ENCODE measurements at regions not wholly inside any gene's neighbourhood (a gene's known extent, or its start where the extent isn't known, plus 50 kb on each side); places are given as distances from the start of the nearest gene placed in this dataset.

DNA sequence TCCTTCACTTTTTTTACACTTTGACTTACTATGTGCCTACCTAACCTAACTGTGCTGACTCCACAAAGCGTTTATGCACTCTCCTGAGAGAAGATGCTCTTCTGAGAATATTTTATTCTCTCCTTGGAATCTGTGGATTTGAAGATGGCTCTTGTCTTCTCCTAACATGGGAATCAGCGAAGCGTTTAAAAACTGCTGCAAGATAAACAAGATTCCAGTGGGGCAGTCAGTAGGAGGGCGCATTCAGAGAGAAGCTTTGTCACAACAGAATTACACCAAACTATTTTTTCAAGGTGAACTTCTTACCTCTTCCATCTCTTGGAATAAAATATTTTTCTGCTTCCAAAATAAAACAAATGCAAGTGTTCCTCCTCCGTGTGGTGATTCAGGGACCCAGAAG is 113.1 kb downstream of the FOXD2 start (continued):
- TF ChIP-seq EP300 (IDR thresholded peaks at IDR 0.05; ENCODE audit: borderline replicate concordance in 1 of 2, low read depth in 2 of 2, low read length in 2 of 2) = no peak
- TF ChIP-seq, protein P1, sequence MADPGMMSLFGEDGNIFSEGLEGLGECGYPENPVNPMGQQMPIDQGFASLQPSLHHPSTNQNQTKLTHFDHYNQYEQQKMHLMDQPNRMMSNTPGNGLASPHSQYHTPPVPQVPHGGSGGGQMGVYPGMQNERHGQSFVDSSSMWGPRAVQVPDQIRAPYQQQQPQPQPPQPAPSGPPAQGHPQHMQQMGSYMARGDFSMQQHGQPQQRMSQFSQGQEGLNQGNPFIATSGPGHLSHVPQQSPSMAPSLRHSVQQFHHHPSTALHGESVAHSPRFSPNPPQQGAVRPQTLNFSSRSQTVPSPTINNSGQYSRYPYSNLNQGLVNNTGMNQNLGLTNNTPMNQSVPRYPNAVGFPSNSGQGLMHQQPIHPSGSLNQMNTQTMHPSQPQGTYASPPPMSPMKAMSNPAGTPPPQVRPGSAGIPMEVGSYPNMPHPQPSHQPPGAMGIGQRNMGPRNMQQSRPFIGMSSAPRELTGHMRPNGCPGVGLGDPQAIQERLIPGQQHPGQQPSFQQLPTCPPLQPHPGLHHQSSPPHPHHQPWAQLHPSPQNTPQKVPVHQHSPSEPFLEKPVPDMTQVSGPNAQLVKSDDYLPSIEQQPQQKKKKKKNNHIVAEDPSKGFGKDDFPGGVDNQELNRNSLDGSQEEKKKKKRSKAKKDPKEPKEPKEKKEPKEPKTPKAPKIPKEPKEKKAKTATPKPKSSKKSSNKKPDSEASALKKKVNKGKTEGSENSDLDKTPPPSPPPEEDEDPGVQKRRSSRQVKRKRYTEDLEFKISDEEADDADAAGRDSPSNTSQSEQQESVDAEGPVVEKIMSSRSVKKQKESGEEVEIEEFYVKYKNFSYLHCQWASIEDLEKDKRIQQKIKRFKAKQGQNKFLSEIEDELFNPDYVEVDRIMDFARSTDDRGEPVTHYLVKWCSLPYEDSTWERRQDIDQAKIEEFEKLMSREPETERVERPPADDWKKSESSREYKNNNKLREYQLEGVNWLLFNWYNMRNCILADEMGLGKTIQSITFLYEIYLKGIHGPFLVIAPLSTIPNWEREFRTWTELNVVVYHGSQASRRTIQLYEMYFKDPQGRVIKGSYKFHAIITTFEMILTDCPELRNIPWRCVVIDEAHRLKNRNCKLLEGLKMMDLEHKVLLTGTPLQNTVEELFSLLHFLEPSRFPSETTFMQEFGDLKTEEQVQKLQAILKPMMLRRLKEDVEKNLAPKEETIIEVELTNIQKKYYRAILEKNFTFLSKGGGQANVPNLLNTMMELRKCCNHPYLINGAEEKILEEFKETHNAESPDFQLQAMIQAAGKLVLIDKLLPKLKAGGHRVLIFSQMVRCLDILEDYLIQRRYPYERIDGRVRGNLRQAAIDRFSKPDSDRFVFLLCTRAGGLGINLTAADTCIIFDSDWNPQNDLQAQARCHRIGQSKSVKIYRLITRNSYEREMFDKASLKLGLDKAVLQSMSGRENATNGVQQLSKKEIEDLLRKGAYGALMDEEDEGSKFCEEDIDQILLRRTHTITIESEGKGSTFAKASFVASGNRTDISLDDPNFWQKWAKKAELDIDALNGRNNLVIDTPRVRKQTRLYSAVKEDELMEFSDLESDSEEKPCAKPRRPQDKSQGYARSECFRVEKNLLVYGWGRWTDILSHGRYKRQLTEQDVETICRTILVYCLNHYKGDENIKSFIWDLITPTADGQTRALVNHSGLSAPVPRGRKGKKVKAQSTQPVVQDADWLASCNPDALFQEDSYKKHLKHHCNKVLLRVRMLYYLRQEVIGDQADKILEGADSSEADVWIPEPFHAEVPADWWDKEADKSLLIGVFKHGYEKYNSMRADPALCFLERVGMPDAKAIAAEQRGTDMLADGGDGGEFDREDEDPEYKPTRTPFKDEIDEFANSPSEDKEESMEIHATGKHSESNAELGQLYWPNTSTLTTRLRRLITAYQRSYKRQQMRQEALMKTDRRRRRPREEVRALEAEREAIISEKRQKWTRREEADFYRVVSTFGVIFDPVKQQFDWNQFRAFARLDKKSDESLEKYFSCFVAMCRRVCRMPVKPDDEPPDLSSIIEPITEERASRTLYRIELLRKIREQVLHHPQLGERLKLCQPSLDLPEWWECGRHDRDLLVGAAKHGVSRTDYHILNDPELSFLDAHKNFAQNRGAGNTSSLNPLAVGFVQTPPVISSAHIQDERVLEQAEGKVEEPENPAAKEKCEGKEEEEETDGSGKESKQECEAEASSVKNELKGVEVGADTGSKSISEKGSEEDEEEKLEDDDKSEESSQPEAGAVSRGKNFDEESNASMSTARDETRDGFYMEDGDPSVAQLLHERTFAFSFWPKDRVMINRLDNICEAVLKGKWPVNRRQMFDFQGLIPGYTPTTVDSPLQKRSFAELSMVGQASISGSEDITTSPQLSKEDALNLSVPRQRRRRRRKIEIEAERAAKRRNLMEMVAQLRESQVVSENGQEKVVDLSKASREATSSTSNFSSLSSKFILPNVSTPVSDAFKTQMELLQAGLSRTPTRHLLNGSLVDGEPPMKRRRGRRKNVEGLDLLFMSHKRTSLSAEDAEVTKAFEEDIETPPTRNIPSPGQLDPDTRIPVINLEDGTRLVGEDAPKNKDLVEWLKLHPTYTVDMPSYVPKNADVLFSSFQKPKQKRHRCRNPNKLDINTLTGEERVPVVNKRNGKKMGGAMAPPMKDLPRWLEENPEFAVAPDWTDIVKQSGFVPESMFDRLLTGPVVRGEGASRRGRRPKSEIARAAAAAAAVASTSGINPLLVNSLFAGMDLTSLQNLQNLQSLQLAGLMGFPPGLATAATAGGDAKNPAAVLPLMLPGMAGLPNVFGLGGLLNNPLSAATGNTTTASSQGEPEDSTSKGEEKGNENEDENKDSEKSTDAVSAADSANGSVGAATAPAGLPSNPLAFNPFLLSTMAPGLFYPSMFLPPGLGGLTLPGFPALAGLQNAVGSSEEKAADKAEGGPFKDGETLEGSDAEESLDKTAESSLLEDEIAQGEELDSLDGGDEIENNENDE (IDR thresholded peaks at IDR 0.05; ENCODE audit: insufficient replicate concordance, low read length) = no peak
- no peak for TF ChIP-seq CEBPB (IDR thresholded peaks at IDR 0.05; ENCODE audit: low read depth, low read length)
- TF ChIP-seq ZNF274 (IDR thresholded peaks at IDR 0.05; ENCODE audit: borderline replicate concordance, extremely low read depth, low read length) = no peak

All from H1 (cell line).